SW 1271 (cell line): ENCODE measurements at regions not wholly inside any gene's neighbourhood (a gene's known extent, or its start where the extent isn't known, plus 50 kb on each side); places are given as distances from the start of the nearest gene placed in this dataset.
A peak's percentile ranks its signal among the peaks of the same experiment; 100 is the strongest.

Source experiments
- DNase-seq, 2 experiments: peaks; one replicate each; lab custom pipeline; 2025; lab: John Stamatoyannopoulos, UW

DNA sequence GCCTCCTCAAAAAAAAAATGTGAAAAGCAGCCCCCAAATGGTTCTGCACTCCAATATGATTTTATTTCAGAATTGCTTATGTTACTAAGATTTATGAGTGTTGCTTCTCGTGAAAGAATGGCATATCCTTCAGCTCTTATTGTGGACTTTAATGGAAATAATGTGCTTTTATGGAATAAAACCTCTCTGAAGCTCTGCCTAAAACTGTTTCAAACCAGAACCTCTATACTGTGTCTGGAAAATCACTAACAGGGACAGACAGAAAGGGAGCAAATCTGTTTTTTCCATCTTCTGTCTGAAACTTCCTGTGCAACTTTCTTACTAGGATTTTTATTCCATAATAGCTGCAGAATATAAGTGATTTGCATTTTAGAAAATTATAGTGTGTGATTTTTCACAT lies 493.1 kb downstream of the ANKRD50 start:
- no peak for DNase-seq

DNA sequence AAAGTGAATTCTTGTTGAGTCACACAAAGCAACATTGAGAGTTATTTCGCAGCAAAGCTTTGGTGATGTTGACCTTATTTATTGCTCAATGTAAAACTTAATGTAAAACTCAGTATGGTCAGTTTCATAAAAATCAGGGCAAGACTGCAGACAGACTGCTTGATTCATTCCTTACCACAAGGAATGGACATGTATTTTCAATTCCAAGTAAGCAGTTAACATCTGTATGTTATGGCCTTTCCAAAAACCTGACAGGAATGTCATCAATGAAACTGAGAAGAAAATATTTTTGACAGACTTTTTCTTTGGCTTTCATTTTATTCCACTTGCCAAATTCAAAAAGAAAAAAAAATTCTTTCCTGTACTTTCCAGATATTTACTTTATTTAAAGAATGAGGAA lies 488.3 kb downstream of the ANKRD50 start:
- DNase-seq = no peak

DNA sequence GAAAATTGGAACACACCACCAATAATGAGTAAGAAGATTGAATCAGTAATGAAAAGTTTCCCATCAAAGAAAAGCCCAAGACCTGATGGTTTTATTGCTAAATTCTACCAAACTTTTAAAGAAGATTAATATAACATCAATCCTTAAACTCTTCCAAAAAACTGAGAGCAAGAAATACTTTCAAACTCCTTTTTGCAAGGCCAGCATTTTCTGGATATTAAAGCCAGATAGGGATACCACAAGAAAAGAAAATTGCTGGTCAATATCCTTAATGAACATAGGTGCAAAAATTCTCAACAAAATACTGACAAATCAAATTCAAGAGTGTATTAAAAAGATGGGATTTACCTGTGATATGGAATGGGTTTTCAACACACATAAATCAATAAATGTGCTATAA lies 484.6 kb downstream of the ANKRD50 start:
- DNase-seq = no peak

DNA sequence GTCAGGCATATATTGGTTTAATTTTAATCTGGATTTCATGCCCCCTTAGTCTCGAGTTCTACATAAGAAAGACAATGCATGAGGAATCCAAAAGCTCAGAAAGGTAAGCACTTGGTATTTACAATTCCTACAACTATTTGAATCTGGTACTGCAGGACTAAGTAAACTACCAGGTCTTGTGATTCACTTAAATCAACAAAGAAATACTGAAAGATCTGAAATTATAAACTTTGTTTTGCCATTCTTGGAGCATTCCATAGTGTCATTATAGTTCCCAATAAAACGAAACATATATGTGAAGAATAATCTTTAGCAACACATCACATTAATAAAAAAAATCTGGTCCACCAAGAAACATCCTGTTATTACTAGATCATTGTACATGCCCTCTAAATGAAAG lies 482.3 kb downstream of the ANKRD50 start:
- no peak for DNase-seq

DNA sequence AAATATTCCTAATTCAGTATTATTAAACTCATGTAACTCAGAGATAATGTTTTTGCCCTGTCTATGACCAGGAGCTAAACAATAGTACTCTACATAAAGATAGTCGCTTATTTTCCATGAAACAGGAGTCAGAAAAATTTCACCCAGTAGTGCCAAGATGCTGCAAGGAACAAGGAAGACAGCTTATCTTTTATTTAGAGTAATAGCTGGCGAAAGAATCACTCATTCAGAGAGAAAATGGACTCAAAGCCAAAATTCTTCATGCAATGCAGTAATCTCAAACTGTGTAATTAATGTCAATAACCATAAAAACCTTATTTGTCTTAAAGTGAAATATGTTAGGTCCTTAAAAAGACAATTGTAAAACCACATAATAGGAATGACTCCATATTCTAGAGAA lies 477.8 kb downstream of the ANKRD50 start:
- no peak for DNase-seq

DNA sequence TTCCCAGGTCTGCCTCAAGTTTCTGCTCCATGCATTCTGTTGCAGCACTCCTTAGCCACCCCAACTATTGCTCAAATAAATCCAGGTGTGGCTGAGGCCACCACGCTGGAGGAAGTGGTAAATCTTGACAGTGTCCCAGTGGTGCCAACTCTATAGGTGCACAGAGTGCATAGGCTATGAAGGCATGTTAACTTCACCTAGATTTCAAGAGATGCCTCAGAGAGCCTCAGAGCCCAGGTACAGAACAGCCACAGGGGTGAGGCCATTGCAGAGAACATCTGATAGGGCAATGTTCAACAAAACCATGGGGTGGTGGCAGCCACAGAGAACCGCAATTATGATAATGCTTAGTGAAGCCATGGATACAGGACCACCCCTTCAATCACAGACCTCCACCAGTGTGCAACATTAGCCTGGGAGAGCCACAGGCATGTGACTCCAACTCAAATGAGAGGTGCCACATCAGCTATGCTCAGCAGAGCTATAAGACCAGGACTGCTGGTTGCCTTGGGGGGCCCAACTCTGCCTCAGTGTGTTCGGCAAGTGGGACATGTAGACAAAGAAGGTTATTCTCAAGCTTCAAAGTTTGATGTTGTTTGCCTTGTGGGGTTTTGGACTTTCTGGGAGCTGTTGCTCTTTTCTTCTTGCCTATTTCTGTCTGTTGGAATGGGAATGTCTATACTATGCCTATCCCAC lies 468.7 kb downstream of the ANKRD50 start:
- no peak for DNase-seq

DNA sequence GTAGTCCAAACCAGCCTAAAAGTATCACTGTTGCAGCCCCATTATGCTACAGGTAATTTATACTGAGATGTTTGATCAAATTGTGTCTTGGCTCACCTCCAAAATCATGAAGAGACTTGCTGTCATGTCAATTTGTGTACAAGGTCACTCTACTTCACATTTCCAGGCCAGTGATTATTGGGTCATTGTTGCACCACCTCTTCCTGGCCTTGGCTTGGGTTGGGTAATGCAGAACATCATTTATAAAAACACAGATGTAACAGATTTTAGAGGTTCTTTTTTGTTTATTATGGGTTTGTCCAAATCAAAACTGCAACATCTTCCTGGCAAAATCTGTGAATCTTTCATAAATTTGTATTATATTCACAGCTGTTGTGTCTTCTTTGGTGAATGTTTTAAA lies 459.5 kb downstream of the ANKRD50 start:
- no peak for DNase-seq

DNA sequence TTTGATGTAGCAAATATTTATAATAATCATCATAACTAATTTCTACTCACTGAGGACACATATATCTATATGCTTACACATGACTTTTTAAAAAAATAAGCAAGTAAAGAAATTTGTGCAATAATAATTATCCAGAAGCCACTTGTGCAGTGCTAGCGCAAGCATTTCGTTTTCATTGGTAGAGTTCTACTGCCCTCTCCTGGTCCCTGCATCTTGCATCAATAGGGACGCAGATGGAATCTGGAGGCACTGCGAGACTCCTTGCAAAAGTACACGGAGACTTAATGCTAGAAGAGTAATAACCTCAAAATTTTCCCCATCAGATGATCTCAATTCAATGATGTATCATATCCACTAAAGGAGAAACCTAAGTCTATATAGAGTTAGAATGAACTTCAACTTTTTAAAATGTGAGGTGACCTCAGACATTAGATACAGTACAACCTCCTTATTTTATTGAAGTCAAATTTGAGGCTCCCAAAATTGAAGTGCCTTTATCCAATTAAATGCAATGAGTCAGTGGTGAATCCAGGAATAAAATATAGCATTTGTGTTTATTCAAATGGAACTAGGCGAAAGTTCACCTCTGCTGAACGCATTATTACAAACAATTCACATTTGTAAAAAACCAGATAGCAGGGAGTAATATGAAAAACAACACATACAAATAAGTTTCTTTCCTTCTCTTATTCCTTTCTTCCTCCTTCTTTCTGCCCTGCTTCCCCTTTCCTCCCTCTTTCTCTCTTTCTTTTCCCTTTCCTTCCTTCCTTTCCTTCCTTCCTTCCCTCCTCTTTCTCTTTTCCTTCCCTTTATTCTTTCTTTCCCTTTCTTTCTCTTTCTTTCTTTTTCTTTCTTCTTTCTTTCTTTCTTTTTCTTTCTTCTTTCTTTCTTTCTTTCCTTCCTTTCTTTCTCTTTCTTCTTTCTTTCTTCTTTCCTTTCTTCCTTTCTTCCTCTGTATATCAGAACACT lies 450.0 kb downstream of the ANKRD50 start:
- peak; percentile 3 to 53 for DNase-seq

DNA sequence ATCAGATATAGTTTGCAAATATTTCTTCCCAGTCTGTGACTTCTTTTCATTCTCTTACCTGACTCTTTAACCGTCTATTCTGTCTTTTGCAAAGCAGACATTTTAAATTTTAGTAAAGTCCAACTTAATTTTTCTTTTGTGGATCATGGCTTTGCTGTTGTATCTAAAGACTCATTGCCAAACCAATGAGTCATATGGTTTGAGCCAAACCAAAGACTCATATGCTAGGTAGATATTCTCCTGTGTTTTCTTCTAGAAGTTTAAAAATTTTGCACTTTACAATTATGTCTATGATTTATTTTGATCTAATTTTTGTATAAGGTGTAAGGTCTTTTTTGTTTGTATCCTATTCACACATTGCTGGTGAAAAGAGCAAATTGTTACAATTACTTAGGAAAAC lies 446.8 kb downstream of the ANKRD50 start:
- DNase-seq = no peak

DNA sequence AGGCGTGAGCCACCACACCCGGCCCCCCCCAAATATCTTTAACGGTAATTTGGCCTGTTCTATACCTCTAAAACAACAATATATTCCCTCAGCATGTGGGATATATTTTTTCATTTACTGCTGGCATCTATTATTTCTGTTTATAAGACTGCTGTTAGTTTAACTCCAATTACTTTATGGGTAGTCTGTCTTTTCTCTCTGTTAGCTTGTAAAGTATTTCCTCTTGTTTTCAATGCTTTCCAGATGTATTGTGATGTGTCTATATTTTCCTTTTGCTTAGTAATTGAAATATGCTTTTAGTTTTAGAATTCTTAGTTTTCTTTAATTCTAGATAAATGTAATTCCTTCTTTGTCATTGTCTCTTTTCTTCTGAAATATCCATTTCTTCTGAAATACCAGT lies 445.8 kb downstream of the ANKRD50 start:
- DNase-seq = no peak

DNA sequence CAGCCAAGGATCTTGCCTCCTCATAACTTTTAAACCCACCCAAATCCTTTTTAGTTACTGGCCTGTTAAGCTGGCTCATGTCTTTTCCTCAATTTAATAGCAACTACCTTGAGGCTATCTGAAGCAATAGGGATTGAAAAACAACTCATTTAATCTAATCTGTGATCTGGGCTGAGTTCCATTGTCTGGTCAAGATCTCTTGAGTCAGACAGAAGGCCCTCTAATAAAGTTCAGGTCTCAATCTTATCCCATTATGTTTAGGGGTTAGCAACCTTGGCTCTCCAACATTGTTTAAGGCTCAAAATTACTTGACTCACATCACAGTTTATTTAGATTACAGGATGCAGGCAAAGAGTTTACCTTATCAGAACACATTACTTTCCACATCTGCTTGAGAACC lies 436.1 kb downstream of the ANKRD50 start:
- DNase-seq = no peak

DNA sequence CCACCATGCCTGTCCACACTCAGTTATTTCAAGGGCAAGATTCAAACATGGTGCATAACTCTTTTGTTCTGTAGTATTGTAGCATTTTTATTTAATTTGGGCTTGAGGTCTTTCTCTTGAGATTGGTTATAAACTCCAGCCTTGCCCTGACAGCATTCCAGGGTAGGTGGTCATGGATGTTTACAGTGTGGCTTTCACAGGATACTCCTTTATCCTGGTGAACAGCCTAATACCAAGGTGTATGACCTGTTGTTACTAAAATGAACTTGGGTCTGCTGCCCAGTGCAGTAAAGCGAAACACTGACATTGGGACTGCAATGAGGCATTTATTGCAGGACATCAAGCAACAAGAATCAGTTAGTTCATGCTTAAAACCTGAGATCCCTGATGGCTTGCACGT lies 434.8 kb downstream of the ANKRD50 start:
- no peak for DNase-seq

DNA sequence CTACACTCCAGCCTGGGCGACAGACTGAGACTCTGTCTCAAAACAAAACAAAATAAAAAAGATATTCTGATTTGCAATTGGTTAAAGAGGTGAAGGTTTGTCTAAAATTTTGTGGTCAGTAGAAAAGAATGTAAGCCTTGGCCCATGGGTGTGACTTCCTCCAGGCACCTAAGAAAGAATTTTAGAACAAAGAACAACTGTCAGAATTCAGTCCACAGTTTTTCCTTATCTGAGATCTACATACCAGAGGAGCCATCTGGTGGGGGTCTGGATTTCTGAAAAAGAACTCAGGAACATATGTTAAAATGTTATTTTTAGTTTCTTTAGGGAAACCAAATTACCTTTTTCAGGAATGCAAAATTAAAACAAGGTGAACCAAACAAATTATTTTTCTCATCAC lies 434.1 kb downstream of the ANKRD50 start:
- DNase-seq = peak in 1 of 2 experiments; percentile 28

DNA sequence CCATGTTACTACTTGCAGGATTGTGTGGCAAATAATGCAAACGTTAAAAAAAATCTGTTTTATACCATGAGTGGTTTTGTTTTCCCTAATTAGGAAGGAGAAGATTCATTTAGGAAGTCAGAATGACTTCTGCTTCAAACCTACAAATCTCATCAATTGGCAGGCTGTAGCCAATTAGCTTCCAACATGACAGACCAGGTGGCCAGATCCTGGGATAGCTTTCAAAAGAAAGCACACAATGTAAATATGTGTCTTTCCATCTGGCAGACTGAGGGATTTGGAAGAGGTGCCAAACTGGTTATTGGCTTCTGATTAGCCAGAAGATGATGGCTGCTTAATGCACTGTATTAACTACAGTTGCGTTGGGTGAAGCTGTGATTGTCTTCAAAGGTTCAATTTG lies 432.8 kb downstream of the ANKRD50 start:
- no peak for DNase-seq

DNA sequence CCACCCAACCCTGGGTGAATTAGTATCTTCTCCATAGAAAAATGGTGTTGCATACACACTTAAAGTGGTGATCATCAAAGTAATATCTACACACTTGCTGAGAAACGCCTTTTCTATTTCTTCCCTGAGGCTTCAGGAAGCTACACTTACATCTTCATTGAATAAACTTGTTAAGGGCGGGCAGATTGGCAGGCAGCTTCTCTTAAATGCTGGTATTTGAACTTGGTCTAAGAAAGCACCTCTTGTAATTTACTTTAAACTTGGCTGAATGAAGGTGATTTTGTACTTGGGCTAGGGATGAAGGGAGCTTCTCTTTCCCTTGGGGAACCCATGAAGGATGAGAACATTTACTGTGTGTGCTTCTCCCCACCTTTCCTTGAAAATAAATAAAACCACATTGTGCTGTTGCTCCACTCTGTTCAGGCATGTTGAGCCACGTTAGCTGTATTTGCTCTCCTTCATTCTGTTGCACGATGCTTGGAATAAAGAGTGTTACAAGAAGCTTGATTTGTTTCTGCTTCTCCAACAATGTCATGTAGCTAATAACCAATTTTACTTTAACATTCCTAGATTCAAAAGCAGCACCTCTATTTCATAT lies 430.1 kb downstream of the ANKRD50 start:
- DNase-seq = no peak

DNA sequence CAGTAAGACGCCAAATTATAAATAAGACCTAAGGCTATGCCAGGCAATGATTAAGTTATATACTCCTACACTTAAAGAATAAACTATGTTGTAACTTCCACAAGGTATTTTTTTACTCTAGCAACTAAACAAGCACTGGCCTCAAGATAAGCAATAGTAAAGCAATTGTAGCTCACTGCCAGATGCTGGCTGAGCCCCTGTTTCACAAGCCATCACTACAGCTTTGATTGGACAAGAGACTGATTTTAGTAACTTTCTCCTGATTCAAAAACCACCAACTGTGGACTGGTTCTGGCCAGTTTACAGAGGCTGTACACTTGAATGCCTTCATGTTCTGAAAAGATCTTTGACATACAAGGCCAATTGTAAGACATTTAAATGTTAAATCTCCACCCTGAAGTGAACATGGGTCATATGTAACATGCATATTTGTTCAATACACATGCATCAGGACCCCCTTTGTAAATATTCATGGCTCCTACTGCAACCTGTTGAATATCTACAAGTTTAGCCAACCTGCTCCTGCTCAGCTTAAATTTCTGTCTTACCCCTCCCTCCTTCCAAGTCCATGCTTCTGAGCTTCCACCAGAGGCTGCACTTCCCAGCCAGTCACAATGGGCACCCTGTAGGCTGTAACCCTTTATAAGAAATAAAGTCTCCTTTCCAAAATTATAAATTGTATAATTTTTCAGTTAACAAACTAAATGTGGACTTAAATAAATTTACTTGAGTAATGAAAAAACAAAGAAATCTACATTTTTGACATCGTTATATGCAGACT lies 423.6 kb downstream of the ANKRD50 start:
- DNase-seq = no peak

DNA sequence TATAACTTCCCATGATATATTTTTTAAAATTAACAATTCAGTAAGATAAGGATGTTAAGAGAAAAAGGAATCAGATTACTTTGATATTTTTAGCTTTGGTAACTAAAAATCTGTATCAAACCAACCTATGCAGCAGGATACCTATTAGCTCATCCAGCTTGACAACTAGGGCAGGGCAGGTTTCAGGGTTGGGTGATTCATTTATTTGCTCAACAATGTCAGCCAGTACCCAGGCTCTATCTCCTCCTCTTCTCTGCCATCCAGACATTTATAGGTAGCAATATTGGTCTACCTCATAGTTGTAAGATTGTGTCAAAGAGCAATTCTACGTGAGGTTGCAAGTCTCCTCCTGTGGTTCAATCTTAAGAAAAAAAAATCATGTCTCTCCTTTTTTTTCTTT lies 421.9 kb downstream of the ANKRD50 start:
- no peak for DNase-seq

DNA sequence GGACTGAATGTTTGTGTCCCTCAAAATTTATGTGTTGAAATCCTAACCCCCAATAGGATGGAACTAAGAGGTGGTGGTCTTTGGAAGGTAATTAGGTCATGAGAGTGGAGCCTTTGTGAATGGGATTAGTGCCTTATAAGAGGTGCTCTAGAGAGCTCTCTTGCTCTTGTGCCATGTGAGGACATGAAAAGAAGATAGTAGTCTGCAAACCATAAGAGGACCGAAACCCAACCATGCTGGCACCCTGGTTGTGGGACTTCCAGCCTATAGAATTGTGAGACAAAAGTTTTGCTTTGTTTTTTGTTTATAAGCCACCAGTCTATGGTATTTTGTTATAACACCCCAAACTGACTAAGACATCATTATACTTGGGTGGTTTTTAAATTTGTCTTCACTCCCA lies 417.1 kb downstream of the ANKRD50 start:
- DNase-seq = no peak

DNA sequence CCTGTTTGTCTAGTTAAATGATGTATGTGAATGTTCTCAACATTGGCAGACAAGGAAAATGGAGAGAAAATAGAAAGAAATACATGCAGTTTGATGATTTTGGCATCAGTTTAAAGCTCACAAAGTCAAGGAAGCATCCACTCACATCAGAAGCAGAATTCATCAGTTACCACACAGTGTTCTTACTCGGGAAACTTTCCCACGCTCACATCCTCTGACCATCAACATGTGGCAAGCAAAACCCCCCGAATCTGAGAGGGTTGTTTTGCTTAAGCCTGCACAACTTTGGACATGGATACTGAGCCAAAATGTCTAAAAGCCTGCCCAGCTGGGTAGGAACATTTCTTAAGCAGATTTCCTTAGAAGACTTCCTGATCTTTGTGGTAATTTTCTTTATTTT lies 407.6 kb downstream of the ANKRD50 start:
- no peak for DNase-seq

DNA sequence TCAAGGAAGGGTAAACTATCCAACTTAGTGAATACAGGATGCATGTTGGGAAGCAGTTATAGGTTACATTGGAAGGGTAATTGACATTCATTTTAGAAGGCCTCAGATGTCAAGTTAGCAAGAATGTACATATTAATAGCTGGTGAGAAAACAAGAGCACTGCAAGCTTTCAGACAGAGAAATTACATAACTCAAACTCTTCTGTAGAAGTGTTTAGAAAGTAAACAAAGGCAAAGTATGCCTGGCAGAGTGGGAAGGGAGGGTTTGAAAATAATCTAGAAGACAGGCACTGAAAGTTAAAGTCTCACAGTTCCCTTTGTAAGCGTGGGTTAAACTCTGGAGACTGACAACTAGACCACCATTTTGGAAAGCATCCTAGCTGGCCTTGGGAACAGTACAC lies 406.2 kb downstream of the ANKRD50 start:
- no peak for DNase-seq

DNA sequence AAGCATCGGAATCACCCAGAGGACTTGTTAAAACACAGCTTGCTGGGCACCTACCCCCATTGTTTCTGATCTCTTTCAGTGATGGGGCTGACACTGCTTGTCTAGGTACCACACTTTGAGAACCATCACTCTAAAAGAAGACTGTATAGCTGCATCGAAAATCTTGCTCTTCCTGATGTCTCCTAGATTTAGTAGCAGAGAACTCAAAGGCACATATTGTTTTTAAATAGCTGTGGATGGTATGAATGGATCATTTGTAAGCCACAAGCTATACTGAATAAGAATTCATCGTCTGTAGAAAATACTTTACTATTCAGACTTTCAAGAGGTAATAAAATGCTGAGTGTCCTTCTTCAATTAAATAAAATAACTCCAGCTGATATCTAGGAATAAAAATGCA lies 405.4 kb downstream of the ANKRD50 start:
- no peak for DNase-seq

DNA sequence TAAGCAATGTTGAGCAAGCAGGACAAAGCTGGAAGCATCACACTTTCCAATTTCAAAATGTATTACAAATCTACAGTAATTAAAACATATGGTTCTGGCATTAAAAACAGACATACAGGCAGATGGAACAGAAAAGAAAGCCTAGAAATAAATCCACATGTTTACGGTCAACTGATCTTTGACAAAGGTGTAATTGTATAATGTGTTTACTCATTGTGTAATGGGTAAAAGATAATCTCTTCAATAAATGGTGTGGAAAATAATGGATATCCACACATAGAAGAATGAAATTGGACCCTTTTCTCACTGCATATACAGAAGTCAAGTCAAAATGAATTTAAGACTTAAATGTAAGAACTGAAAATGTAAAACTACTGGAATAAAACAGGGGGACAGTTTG lies 394.2 kb downstream of the ANKRD50 start:
- no peak for DNase-seq
